Natural killer cell (primary cell): ENCODE measurements at regions not wholly inside any gene's neighbourhood (a gene's known extent, or its start where the extent isn't known, plus 50 kb on each side); places are given as distances from the start of the nearest gene placed in this dataset.
A peak's percentile ranks its signal among the peaks of the same experiment; 100 is the strongest.
"Not testable (repeated sequence)": the region's sequence is repeated elsewhere in the genome, so short reads cannot be mapped to it uniquely, and the experiment has no call there.

ENCODE experiments used
- ATAC-seq, 3 donors: fragments of 150-1000 bp in 2 of 3; fragments of 200-7000 bp in 1 of 3; cut with Tn5 transposase; 1 replicate in 1 of 3; 2 replicates in 2 of 3; pipeline ENCODE4 v1.10.0; 2021; ENCODE audit warnings: mild to moderate bottlenecking in 2 of 3, moderate library complexity in 2 of 3
- DNase-seq, 2 donors: peaks; one replicate each; pipeline versions ENCODE4 v3.0.0 to v3.0.0-alpha.2; 2013 to 2021; ENCODE audit warnings: mixed read lengths in 1 of 2
- H3K27ac ChIP-seq: one replicate; pipeline ENCODE4 v1.5.1; 2013; ENCODE audit warnings: mild to moderate bottlenecking, low read length
- H3K27me3 ChIP-seq: one replicate; pipeline ENCODE4 v1.6.1; 2013; ENCODE audit warnings: low read length; ENCODE audit not compliant: control insufficient read depth, insufficient read depth
- H3K36me3 ChIP-seq: one replicate; pipeline ENCODE4 v1.6.1; 2013; ENCODE audit warnings: low read length; ENCODE audit not compliant: control insufficient read depth, insufficient read depth
- H3K4me1 ChIP-seq: one replicate; pipeline ENCODE4 v1.6.1; 2013; ENCODE audit warnings: low read length; ENCODE audit not compliant: control insufficient read depth, insufficient read depth
- H3K4me3 ChIP-seq: one replicate; pipeline ENCODE4 v1.5.1; 2013; ENCODE audit warnings: low read length
- H3K9me3 ChIP-seq: one replicate; pipeline ENCODE4 v1.6.1; 2013; ENCODE audit warnings: low read length; ENCODE audit not compliant: control insufficient read depth, insufficient read depth
- H3K27ac Mint-ChIP-seq, 2 donors: one replicate each; pipeline ENCODE4 v1.8.0; 2022; ENCODE audit warnings: mild to moderate bottlenecking in 2 of 2, mixed read lengths in 2 of 2, moderate library complexity in 1 of 2
- H3K27me3 Mint-ChIP-seq, 2 donors: one replicate each; pipeline ENCODE4 v1.8.0; 2022; ENCODE audit warnings: low read depth in 2 of 2, mixed read lengths in 2 of 2
- H3K36me3 Mint-ChIP-seq: one replicate; pipeline ENCODE4 v1.8.0; 2022; ENCODE audit warnings: mixed read lengths
- H3K4me1 Mint-ChIP-seq, 2 donors: one replicate each; pipeline ENCODE4 v1.8.0; 2022; ENCODE audit warnings: mixed read lengths in 2 of 2
- H3K4me3 Mint-ChIP-seq: one replicate; pipeline ENCODE4 v1.8.0; 2022; ENCODE audit warnings: mild to moderate bottlenecking, moderate library complexity, mixed read lengths
- H3K9me3 Mint-ChIP-seq, 2 donors: one replicate each; pipeline ENCODE4 v1.8.0; 2022; ENCODE audit warnings: mixed read lengths in 2 of 2
- WGBS: methylation state at CpG from one replicate; pipeline ENCODE4 v1.1.7; 2013; ENCODE audit warnings: missing lambda C conversion rate; ENCODE audit not compliant: insufficient coverage; 5-methylcytosine and 5-hydroxymethylcytosine counted together
- intact Hi-C: fragments of 100-400 bp; cut with micrococcal nuclease; formaldehyde crosslinking; loops from one replicate; pipeline ENCODE4 v1.14.2; 2022

DNA sequence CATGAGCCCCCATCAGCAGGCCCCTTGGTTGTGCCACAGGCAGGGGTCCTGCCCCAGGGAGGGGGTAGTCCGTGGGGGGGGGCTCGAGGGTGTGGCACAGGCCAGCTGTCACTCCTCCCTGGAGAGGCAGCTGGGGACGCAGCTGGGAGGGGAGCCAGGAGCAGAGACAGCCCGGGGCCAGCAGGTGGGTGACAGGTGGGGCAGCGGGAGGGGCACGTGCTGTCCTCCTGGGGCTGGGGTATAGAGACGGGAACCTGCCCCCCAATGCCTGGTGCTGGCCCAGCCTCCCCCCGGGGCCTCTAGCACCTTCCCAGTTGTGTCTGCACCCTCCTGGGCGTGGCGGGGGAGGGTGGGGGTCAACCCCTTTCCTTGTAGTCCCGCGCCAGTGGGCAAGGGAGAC, 2966.9 kb downstream of the RPIA start:
- 88% methylated on average over 8 of the region's 12 CpGs for WGBS
- ATAC-seq, H3K9me3 Mint-ChIP-seq, H3K27ac Mint-ChIP-seq, H3K36me3 ChIP-seq, H3K4me1 Mint-ChIP-seq, H3K36me3 Mint-ChIP-seq, H3K4me3 Mint-ChIP-seq, H3K27ac ChIP-seq, H3K9me3 ChIP-seq, H3K4me1 ChIP-seq, H3K27me3 Mint-ChIP-seq, H3K4me3 ChIP-seq, intact Hi-C loops, H3K27me3 ChIP-seq, DNase-seq: not testable (repeated sequence)

DNA sequence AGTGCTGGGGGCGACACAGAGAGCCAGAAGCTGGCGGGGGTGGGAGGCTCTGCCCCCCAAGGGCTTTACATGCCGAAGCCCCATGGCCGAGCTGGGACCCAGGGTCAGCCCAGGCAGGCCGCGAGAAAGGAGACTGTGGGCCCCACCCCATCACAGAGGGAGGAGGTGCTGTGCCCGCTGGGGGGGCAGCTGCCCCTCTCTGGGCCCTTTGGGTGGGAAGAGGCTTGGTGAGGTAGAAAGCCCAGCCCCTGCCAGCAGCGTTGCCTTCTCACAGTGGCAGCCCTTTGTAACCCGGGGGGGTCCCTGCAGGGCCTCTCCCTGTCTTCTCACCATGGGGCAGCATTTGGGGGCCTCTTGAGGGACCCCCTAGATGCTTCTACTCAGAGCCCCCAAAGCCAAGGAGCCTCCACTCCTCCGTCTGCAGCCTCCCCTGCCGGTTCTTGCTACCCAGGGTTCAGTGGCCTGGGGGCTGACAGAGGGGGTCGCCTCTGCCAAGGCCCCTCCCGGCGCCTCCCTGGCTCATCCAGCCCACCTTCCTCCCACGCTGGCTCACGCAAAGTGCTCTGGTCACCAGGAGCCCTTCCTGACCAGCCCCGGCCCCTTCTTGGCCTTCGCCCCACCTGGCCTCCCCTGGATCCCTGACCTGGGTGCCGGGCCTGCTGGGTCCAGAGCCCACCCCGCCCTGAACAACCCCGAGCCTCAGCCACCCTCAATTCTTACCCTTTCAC, 2967.9 kb downstream of the RPIA start:
- H3K36me3 Mint-ChIP-seq, H3K27me3 ChIP-seq, H3K4me3 Mint-ChIP-seq, H3K9me3 ChIP-seq, H3K27me3 Mint-ChIP-seq, H3K4me1 ChIP-seq, H3K36me3 ChIP-seq, H3K4me3 ChIP-seq, H3K27ac Mint-ChIP-seq, ATAC-seq, H3K27ac ChIP-seq, H3K4me1 Mint-ChIP-seq, intact Hi-C loops, DNase-seq, H3K9me3 Mint-ChIP-seq: not testable (repeated sequence)
- 89% methylated on average over 3 of the region's 21 CpGs for WGBS

DNA sequence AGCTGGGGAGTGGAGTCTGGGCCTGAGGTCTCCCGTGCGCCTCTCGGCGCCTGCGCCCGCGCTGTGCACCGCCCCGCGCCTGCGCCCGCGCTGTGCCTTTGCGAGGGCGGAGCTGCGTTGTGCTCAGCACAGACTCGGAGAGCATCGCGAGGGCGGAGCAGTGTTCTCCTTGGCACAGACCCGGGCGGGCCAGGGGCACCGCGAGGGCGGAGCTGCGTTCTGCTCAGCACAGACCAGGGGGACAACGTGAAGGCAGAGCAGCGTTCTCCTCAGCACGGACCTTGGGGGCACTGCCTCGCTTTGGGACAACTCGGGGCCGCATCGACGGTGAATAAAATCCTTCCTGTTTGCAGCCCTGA, 2968.4 kb downstream of the RPIA start:
- H3K4me3 Mint-ChIP-seq, intact Hi-C loops, H3K27ac Mint-ChIP-seq, H3K4me1 Mint-ChIP-seq, H3K9me3 ChIP-seq, H3K27me3 ChIP-seq, H3K4me3 ChIP-seq, H3K27me3 Mint-ChIP-seq, H3K27ac ChIP-seq, H3K36me3 Mint-ChIP-seq, H3K9me3 Mint-ChIP-seq, H3K36me3 ChIP-seq, H3K4me1 ChIP-seq, DNase-seq: not testable (repeated sequence)
- ATAC-seq, result peak; percentile 59 to 99 (median 87)
- WGBS, result 7% methylated on average over 17 of the region's 34 CpGs

DNA sequence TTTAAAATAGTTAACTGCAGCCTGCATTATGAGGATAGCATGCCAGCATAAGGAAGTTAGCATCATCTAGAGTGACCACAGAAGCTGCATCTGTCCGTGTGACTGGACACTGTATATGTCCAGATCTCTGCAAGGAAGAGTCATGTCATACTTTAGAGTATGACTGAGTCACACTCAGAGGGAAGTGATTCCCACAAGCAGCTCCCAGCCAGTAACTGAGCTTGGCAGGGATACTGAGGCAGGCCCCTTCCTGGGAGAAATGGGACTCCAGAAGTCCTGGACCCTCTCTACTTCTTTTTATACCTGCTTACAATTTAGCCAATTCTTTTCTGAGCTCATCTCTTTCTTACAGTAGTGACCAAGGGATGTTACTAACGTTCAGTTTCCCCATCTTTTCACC, 2975.9 kb downstream of the RPIA start:
- H3K4me1 ChIP-seq, H3K27ac ChIP-seq, DNase-seq, H3K36me3 Mint-ChIP-seq, H3K9me3 Mint-ChIP-seq, H3K9me3 ChIP-seq, H3K27ac Mint-ChIP-seq, ATAC-seq, H3K27me3 ChIP-seq, H3K36me3 ChIP-seq, H3K4me3 Mint-ChIP-seq, H3K4me3 ChIP-seq, intact Hi-C loops, H3K4me1 Mint-ChIP-seq, H3K27me3 Mint-ChIP-seq: not testable (repeated sequence)
- WGBS, result 80% methylated on average over 1 of the region's 2 CpGs

DNA sequence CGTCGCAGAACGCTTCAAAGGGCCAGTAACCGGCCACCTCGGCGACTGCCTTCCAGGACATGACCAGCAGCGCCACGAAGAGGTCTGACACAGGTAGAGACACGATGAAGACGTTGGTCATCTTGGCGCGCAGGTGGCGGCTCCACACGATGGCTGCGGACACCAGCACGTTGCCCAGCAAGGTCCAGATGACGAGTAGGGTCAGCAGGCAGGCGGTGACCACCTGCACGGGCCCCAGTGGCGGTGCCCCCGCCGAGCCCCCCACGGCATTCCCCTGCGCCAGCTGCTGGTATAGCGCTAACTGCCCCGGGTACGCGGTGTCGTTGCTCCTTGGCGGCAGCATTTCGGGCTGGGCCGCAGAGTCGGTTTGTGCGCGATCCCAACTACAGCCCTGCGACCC, 2994.1 kb downstream of the RPIA start:
- intact Hi-C loops, result not testable (repeated sequence)

DNA sequence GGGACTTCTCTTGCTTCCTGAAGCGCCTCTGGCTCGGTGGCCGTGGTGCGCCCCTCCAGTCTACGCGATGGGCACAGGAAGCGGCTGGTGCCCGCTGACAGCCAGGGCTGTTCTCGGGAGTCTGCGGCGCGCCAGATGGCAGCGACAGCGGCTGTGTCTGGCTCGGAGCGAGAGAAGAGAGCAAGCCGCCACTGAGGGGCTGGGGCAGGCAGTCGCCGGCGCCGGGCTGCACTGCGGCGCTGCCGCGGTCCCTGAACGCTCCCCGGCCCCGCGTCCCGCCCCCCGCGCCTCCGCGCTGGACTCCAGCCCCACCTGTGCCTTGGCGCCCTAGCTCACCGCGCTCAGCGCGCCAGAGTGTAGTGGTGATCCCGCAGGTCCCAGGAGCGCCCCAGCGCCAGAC, 2994.6 kb downstream of the RPIA start:
- 7% methylated on average over 23 of the region's 42 CpGs for WGBS

More for the DNA sequence above, 2994.1 kb downstream of the RPIA start:
- not testable (repeated sequence) for H3K9me3 Mint-ChIP-seq, ATAC-seq, H3K4me1 ChIP-seq, H3K4me3 ChIP-seq, H3K36me3 ChIP-seq, H3K27ac Mint-ChIP-seq, DNase-seq, H3K9me3 ChIP-seq, H3K27me3 Mint-ChIP-seq, H3K36me3 Mint-ChIP-seq, H3K27me3 ChIP-seq, H3K27ac ChIP-seq, H3K4me1 Mint-ChIP-seq, H3K4me3 Mint-ChIP-seq
- WGBS, result 42% methylated on average over 19 of the region's 36 CpGs

More for the DNA sequence above, 2994.6 kb downstream of the RPIA start:
- H3K27ac ChIP-seq, H3K4me1 ChIP-seq, H3K9me3 ChIP-seq, H3K36me3 Mint-ChIP-seq, H3K4me1 Mint-ChIP-seq, H3K27ac Mint-ChIP-seq, intact Hi-C loops, H3K36me3 ChIP-seq, ATAC-seq, DNase-seq, H3K27me3 ChIP-seq, H3K9me3 Mint-ChIP-seq, H3K27me3 Mint-ChIP-seq, H3K4me3 Mint-ChIP-seq, H3K4me3 ChIP-seq: not testable (repeated sequence)
